Testis (tissue), 2 donors: ENCODE measurements at regions not wholly inside any gene's neighbourhood (a gene's known extent, or its start where the extent isn't known, plus 50 kb on each side); places are given as distances from the start of the nearest gene placed in this dataset.

Experiments
- DNase-seq: peaks from one replicate; pipeline ENCODE4 v3.0.0-alpha.2; 2019
- H3K27ac ChIP-seq, 2 donors: fragments of 200-600 bp; sonication (generic); one replicate each; pipeline ENCODE4 v1.5.1; 2019
- H3K27me3 ChIP-seq: fragments of 200-600 bp; sonication (generic); one replicate; pipeline ENCODE4 v1.5.1; 2019
- H3K36me3 ChIP-seq: fragments of 200-600 bp; sonication (generic); one replicate; pipeline ENCODE4 v1.5.1; 2017; ENCODE audit warnings: low read depth; ENCODE audit errors: missing control alignments
- H3K4me1 ChIP-seq: fragments of 200-600 bp; sonication (generic); one replicate; pipeline ENCODE4 v1.5.1; 2019
- H3K4me3 ChIP-seq, 2 donors: fragments of 200-600 bp; sonication (generic); one replicate each; pipeline ENCODE4 v1.5.1; 2017 to 2019
- H3K9me3 ChIP-seq: fragments of 200-600 bp; sonication (generic); one replicate; pipeline ENCODE4 v1.5.1; 2017
- POLR2A ChIP-seq: fragments of 450-650 bp; IDR thresholded peaks from one replicate; pipeline ENCODE4 v1.6.1; 2017; ENCODE audit warnings: antibody characterized with exemption, mild to moderate bottlenecking, moderate library complexity
- WGBS, 2 donors: methylation state at CpG; one replicate each; pipeline ENCODE4 v1.1.5; 2018; 5-methylcytosine and 5-hydroxymethylcytosine counted together
- intact Hi-C: fragments of 100-400 bp; cut with DNase I; formaldehyde crosslinking; loops from one replicate; pipeline ENCODE4 v1.15.1; 2023; ENCODE audit warnings: low total_unique reads
- TF ChIP-seq, protein P1 (sequence below), 3 experiments: fragments of 450-650 bp in 2 of 3; fragments of 200-600 bp in 1 of 3; sonication (generic) in 1 of 3; IDR thresholded peaks; one replicate each; pipeline ENCODE4 v1.5.1; 2016 to 2019; ENCODE audit warnings: antibody characterized with exemption in 3 of 3, mild to moderate bottlenecking in 2 of 3, moderate library complexity in 1 of 3

DNA sequence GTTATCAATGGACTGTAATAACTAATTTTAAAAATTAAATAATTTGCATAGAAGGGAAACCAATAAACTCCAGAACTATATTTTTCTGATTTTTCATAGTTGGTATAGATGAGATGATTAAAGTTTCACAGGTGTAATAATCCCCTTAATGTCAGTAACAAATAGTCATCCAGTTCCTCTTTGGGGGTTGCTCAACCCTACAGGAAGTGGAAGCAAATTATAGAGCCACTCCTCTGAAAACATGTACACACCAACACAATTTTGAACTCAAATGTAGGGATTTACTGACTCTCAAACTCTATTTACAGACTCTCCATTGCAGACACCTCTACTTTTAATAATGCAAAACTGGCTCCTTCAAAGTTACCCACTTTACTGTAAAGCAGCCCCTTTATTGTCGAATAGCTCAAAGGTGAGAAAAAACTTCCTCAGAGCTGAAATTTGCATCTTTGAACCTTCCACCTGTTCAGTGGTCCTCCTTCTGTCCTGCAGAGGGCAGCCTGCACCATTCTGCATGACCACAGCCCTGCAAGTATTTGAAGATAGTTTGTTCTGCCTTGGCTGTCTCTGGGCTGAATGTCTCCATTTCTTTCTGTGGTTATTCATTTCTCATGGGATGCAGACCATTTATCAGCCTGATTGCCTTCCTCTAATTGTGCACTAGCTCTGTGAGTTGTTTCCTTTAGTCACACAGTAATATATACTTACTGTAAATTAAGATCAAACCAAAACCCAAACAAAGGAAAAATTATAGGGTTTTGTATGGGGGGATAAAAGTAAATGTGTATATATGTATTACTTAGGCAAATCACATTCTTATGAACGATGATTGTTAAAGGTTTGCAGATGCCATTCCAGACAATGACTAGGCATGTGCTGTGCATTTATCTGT, 383.2 kb upstream of the SGCD start:
- Histone ChIP-seq H3K9me3 (no peaks in the 10 kb centered on the region), H3K27ac (no peak overlapping the region), H3K4me3 (no peak overlapping the region), H3K36me3 (no peaks in the 10 kb centered on the region), H3K4me1 (no peaks in the 10 kb centered on the region), H3K27me3 (no peaks in the 10 kb centered on the region)
- TF ChIP-seq, protein P1, sequence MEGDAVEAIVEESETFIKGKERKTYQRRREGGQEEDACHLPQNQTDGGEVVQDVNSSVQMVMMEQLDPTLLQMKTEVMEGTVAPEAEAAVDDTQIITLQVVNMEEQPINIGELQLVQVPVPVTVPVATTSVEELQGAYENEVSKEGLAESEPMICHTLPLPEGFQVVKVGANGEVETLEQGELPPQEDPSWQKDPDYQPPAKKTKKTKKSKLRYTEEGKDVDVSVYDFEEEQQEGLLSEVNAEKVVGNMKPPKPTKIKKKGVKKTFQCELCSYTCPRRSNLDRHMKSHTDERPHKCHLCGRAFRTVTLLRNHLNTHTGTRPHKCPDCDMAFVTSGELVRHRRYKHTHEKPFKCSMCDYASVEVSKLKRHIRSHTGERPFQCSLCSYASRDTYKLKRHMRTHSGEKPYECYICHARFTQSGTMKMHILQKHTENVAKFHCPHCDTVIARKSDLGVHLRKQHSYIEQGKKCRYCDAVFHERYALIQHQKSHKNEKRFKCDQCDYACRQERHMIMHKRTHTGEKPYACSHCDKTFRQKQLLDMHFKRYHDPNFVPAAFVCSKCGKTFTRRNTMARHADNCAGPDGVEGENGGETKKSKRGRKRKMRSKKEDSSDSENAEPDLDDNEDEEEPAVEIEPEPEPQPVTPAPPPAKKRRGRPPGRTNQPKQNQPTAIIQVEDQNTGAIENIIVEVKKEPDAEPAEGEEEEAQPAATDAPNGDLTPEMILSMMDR (IDR thresholded peaks at IDR 0.05) = peak; percentile 25 to 66 (median 65)
- no peak for TF ChIP-seq POLR2A
- peak; percentile 71 for DNase-seq
- 35 to 50% methylated on average over 2 of the region's 2 CpGs for WGBS, 2 donors
- intact Hi-C loops = no loop called here

DNA sequence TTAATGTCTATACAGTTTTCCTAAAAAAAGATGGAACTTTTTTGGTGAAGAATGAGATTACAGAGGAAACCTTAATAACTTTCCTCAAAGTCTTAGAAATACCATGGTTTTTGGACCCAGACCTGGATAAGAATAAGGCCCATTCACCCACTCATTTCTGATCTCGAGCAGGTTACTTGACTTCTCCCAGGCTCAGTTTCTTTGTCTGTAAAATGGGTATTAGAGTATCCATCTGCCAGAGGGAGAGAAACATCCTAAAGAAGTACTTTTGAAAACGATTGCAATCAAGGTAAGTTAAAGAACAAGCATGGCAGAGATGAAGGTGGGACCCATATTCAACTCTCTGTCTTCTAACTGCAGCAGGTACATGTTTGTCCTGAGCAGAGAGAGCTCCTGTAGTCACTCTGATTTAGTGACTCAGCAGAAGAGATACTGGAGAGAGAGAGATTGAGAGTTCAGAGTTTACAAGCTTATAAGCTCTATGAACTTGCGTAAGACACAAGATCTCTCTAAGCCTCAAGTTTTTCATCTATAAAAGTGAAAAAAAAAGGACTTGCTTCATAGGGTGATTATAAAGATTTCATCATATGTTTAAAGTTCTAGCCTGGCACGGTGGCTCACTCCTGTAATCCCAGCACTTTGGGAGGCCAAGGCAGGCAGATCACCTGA, 379.4 kb upstream of the SGCD start:
- H3K4me3 ChIP-seq = no peak overlapping the region
- no peak for TF ChIP-seq POLR2A
- TF ChIP-seq, protein P1 (IDR thresholded peaks at IDR 0.05) = no peak
- no peaks in the 10 kb centered on the region for H3K36me3 ChIP-seq
- no peak overlapping the region for H3K27ac ChIP-seq
- WGBS, 2 donors = 89 to 90% methylated on average over 4 of the region's 4 CpGs
- DNase-seq = no peak
- H3K9me3 ChIP-seq = no peaks in the 10 kb centered on the region
- intact Hi-C loops = no loop called here
- H3K27me3 ChIP-seq = no peaks in the 10 kb centered on the region
- H3K4me1 ChIP-seq = no peaks in the 10 kb centered on the region

DNA sequence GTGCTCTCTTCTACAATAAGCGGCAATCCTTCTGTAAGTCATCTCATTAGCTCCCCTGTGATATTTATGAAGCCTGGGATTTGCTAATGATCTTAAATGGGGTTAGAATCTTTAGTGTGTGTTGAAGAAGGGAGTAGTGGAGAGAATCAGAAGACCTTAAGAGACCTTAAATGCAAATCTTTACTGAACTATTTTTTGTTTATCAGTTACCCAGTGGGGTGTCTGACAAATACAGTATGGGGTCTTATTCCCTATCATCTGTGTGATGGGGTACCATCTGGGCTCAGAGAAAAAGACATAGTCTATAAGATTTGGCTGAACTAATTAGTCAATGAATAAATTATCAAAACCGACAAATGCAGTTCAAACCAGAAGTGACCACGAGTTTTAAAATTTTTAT, 378.4 kb upstream of the SGCD start:
- Histone ChIP-seq H3K36me3 (no peaks in the 10 kb centered on the region), H3K27ac (no peak overlapping the region), H3K4me3 (no peak overlapping the region), H3K27me3 (no peaks in the 10 kb centered on the region), H3K4me1 (no peaks in the 10 kb centered on the region), H3K9me3 (no peaks in the 10 kb centered on the region)
- intact Hi-C loops = no loop called here
- no peak for TF ChIP-seq POLR2A
- TF ChIP-seq, protein P1 (IDR thresholded peaks at IDR 0.05) = no peak
- no peak for DNase-seq
- 83 to 89% methylated on average over 3 of the region's 3 CpGs for WGBS, 2 donors

DNA sequence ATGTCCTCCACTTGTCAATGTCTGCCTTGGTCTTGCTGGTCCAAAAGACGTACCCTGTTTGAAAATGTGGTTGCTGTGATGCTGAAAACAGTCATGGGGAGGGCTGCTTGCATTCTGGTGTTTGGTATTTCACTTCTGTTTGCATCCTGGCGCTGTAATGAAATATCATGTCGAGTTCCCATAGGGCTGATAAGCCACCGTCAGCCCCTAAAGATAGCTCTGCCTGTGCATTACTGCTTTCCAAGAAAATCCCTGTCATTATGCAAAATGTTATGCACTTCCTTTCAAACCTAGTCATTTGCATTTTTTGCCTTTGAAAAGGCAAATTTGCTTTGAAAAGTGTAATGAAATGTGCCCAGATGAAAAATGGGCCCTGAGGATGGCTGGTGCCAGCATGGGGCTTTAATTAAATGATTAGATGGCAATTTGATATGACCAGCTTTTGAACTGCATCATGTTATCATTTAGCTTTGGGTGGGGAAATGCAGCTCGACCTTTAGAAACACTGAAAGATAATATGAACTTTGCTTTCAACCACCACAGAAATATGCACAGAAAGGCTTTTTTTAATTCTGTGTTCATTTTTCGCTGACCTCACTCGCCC, 374.4 kb upstream of the SGCD start:
- no peaks in the 10 kb centered on the region for H3K36me3 ChIP-seq
- intact Hi-C loops = no loop called here
- 75 to 76% methylated on average over 7 of the region's 7 CpGs for WGBS, 2 donors
- H3K27ac ChIP-seq = no peak overlapping the region
- TF ChIP-seq POLR2A = no peak
- TF ChIP-seq, protein P1 (IDR thresholded peaks at IDR 0.05) = no peak
- DNase-seq = no peak
- no peaks in the 10 kb centered on the region for H3K9me3 ChIP-seq
- no peak overlapping the region for H3K4me3 ChIP-seq
- H3K4me1 ChIP-seq = no peaks in the 10 kb centered on the region
- H3K27me3 ChIP-seq = no peaks in the 10 kb centered on the region
